Dendritic cell treated with granulocyte-macrophage colony-stimulating factor and Interleukin-4, amounts not matched to agents 40 ng/mL and 50 ng/mL, for 4 days (primary cell): ENCODE measurements at regions not wholly inside any gene's neighbourhood (a gene's known extent, or its start where the extent isn't known, plus 50 kb on each side); places are given as distances from the start of the nearest gene placed in this dataset.

ENCODE experiments used
- H3K27ac Mint-ChIP-seq: one replicate; pipeline ENCODE4 v1.8.0; 2022; ENCODE audit warnings: mild to moderate bottlenecking, mixed read lengths
- H3K27me3 Mint-ChIP-seq: one replicate; pipeline ENCODE4 v1.8.0; 2022; ENCODE audit warnings: mild to moderate bottlenecking, mixed read lengths
- H3K36me3 Mint-ChIP-seq: one replicate; pipeline ENCODE4 v1.8.0; 2022; ENCODE audit warnings: low read depth, mixed read lengths
- H3K4me1 Mint-ChIP-seq: one replicate; pipeline ENCODE4 v1.8.0; 2022; ENCODE audit warnings: low read depth, mixed read lengths
- H3K4me3 Mint-ChIP-seq: one replicate; pipeline ENCODE4 v1.8.0; 2022; ENCODE audit warnings: mild to moderate bottlenecking, moderate library complexity, mixed read lengths
- H3K9me3 Mint-ChIP-seq: one replicate; pipeline ENCODE4 v1.8.0; 2022; ENCODE audit warnings: mixed read lengths
- intact Hi-C: fragments of 100-400 bp; cut with micrococcal nuclease; formaldehyde crosslinking; loops from one replicate; pipeline ENCODE4 v1.15.0; 2022

- intact Hi-C loops = no loop called here
- H3K9me3 Mint-ChIP-seq = no peaks in the 10 kb centered on the region
- H3K27ac Mint-ChIP-seq = no peak overlapping the region
- H3K27me3 Mint-ChIP-seq = no peaks in the 10 kb centered on the region
- H3K36me3 Mint-ChIP-seq = no peaks in the 10 kb centered on the region
- H3K4me1 Mint-ChIP-seq = no peaks in the 10 kb centered on the region
- no peak overlapping the region for H3K4me3 Mint-ChIP-seq
Measured at GRCh38 chr10:128461991-128462390, 335.8 kb upstream of the MKI67 start.

GRCh38 chr10:128462844-128463243 is 336.6 kb upstream of the MKI67 start:
- Mint-ChIP-seq H3K27ac (no peak overlapping the region), H3K9me3 (no peaks in the 10 kb centered on the region), H3K36me3 (no peaks in the 10 kb centered on the region), H3K27me3 (no peaks in the 10 kb centered on the region), H3K4me3 (no peak overlapping the region), H3K4me1 (no peaks in the 10 kb centered on the region)
- intact Hi-C loops = no loop called here

GRCh38 chr10:128463991-128464760 is 338.0 kb upstream of the MKI67 start:
- H3K4me3 Mint-ChIP-seq = no peak overlapping the region

GRCh38 chr10:128465697-128466096 is 339.5 kb upstream of the MKI67 start:
- Mint-ChIP-seq H3K27ac (no peak overlapping the region), H3K4me3 (no peak overlapping the region), H3K36me3 (no peaks in the 10 kb centered on the region), H3K27me3 (no peaks in the 10 kb centered on the region), H3K4me1 (no peaks in the 10 kb centered on the region), H3K9me3 (no peaks in the 10 kb centered on the region)
- intact Hi-C loops = no loop called here

More at GRCh38 chr10:128463991-128464760, 338.0 kb upstream of the MKI67 start:
- H3K9me3 Mint-ChIP-seq = no peaks in the 10 kb centered on the region
- H3K27ac Mint-ChIP-seq = no peak overlapping the region
- H3K4me1 Mint-ChIP-seq = no peaks in the 10 kb centered on the region
- intact Hi-C loops = no loop called here
- no peaks in the 10 kb centered on the region for H3K27me3 Mint-ChIP-seq
- H3K36me3 Mint-ChIP-seq = no peaks in the 10 kb centered on the region

- H3K36me3 Mint-ChIP-seq = no peaks in the 10 kb centered on the region
- no peaks in the 10 kb centered on the region for H3K9me3 Mint-ChIP-seq
- H3K4me3 Mint-ChIP-seq = no peak overlapping the region
- no peaks in the 10 kb centered on the region for H3K4me1 Mint-ChIP-seq
- H3K27ac Mint-ChIP-seq = no peak overlapping the region
- no peaks in the 10 kb centered on the region for H3K27me3 Mint-ChIP-seq
- intact Hi-C loops = no loop called here
Measured at GRCh38 chr10:128466831-128467371, 340.7 kb upstream of the MKI67 start.

GRCh38 chr10:128468462-128468861 is 342.2 kb upstream of the MKI67 start:
- no peak overlapping the region for H3K27ac Mint-ChIP-seq
- H3K4me3 Mint-ChIP-seq = no peak overlapping the region
- no peaks in the 10 kb centered on the region for H3K27me3 Mint-ChIP-seq
- no peaks in the 10 kb centered on the region for H3K36me3 Mint-ChIP-seq
- no peaks in the 10 kb centered on the region for H3K9me3 Mint-ChIP-seq
- no peaks in the 10 kb centered on the region for H3K4me1 Mint-ChIP-seq
- intact Hi-C loops = no loop called here

- Mint-ChIP-seq H3K27me3 (no peaks in the 10 kb centered on the region), H3K9me3 (no peaks in the 10 kb centered on the region), H3K36me3 (no peaks in the 10 kb centered on the region)
Measured at GRCh38 chr10:128469515-128469914, 343.3 kb upstream of the MKI67 start.

GRCh38 chr10:128470321-128470965 is 344.2 kb upstream of the MKI67 start:
- Mint-ChIP-seq H3K4me1 (no peaks in the 10 kb centered on the region), H3K36me3 (no peaks in the 10 kb centered on the region), H3K9me3 (no peaks in the 10 kb centered on the region), H3K27me3 (no peaks in the 10 kb centered on the region), H3K4me3 (no peak overlapping the region), H3K27ac (no peak overlapping the region)
- intact Hi-C loops = no loop called here

More at GRCh38 chr10:128469515-128469914, 343.3 kb upstream of the MKI67 start:
- no peaks in the 10 kb centered on the region for H3K4me1 Mint-ChIP-seq
- no peak overlapping the region for H3K4me3 Mint-ChIP-seq
- intact Hi-C loops = no loop called here
- no peak overlapping the region for H3K27ac Mint-ChIP-seq

- Mint-ChIP-seq H3K9me3 (no peaks in the 10 kb centered on the region), H3K36me3 (no peaks in the 10 kb centered on the region), H3K27me3 (no peaks in the 10 kb centered on the region), H3K27ac (no peak overlapping the region), H3K4me3 (no peak overlapping the region), H3K4me1 (no peaks in the 10 kb centered on the region)
- intact Hi-C loops = no loop called here
Measured at GRCh38 chr10:128471151-128471550, 344.9 kb upstream of the MKI67 start.

GRCh38 chr10:128472196-128472595 is 346.0 kb upstream of the MKI67 start:
- Mint-ChIP-seq H3K4me1 (no peaks in the 10 kb centered on the region), H3K27me3 (no peaks in the 10 kb centered on the region), H3K4me3 (no peak overlapping the region), H3K36me3 (no peaks in the 10 kb centered on the region), H3K27ac (no peak overlapping the region), H3K9me3 (no peaks in the 10 kb centered on the region)
- intact Hi-C loops = no loop called here

- no peak overlapping the region for H3K4me3 Mint-ChIP-seq
- H3K4me1 Mint-ChIP-seq = no peaks in the 10 kb centered on the region
- H3K27ac Mint-ChIP-seq = no peak overlapping the region
- H3K27me3 Mint-ChIP-seq = no peaks in the 10 kb centered on the region
- intact Hi-C loops = no loop called here
- H3K36me3 Mint-ChIP-seq = no peaks in the 10 kb centered on the region
- no peaks in the 10 kb centered on the region for H3K9me3 Mint-ChIP-seq
Measured at GRCh38 chr10:128473396-128473795, 347.2 kb upstream of the MKI67 start.

- H3K4me1 Mint-ChIP-seq = no peaks in the 10 kb centered on the region
- intact Hi-C loops = no loop called here
- H3K27me3 Mint-ChIP-seq = no peaks in the 10 kb centered on the region
- H3K36me3 Mint-ChIP-seq = no peaks in the 10 kb centered on the region
- H3K4me3 Mint-ChIP-seq = no peak overlapping the region
- H3K27ac Mint-ChIP-seq = no peak overlapping the region
- no peaks in the 10 kb centered on the region for H3K9me3 Mint-ChIP-seq
Measured at GRCh38 chr10:128473911-128474310, 347.7 kb upstream of the MKI67 start.

- Mint-ChIP-seq H3K36me3 (no peaks in the 10 kb centered on the region), H3K4me3 (no peak overlapping the region), H3K9me3 (no peaks in the 10 kb centered on the region), H3K27ac (no peak overlapping the region), H3K4me1 (no peaks in the 10 kb centered on the region), H3K27me3 (no peaks in the 10 kb centered on the region)
- intact Hi-C loops = no loop called here
Measured at GRCh38 chr10:128474571-128474970, 348.3 kb upstream of the MKI67 start.

GRCh38 chr10:128475686-128476367 is 349.6 kb upstream of the MKI67 start:
- Mint-ChIP-seq H3K27me3 (peaks cover 1% of the 10 kb centered on the region), H3K4me1 (no peaks in the 10 kb centered on the region), H3K36me3 (no peaks in the 10 kb centered on the region), H3K4me3 (no peak overlapping the region), H3K9me3 (no peaks in the 10 kb centered on the region), H3K27ac (no peak overlapping the region)
- intact Hi-C loops = no loop called here
